DND-41 (cell line): ENCODE measurements at regions not wholly inside any gene's neighbourhood (a gene's known extent, or its start where the extent isn't known, plus 50 kb on each side); places are given as distances from the start of the nearest gene placed in this dataset.

Experiments
- EZH2 ChIP-seq: IDR thresholded peaks from 3 replicates; pipeline ENCODE4 v1.6.1; 2012; ENCODE audit warnings: borderline replicate concordance, low read depth, mild to moderate bottlenecking, moderate library complexity, low read length, inconsistent platforms; ENCODE audit not compliant: severe bottlenecking
- TF ChIP-seq, protein P1 (sequence below): IDR thresholded peaks from 2 replicates; pipeline ENCODE4 v1.5.1; 2012; ENCODE audit warnings: borderline replicate concordance, low read length, moderate library complexity, mild to moderate bottlenecking; ENCODE audit not compliant: poor library complexity, severe bottlenecking; ENCODE audit errors: extremely low read depth

DNA sequence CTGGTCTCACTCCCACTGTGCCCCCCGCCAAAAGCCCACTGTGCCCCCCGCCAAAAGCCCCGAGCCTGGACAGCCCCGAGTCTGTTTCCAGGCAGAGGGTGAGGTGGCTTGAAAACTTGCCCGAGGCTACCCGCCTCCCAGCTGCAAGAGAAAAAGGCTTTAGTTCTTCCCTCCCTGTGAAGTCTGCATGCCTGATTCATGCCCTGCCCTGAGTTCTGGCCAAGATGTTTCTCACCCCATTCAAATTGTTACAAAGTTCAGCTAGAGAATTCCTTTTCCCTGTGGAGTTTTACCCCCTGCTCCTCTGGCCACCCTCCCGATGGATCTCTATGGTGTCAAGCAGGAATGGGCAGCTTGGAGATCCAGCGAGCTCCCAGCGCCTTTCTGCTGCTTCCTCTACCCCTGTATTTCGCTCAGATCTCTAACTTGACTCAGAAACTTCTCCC is 298.8 kb upstream of the MAP3K7 start:
- TF ChIP-seq, protein P1, sequence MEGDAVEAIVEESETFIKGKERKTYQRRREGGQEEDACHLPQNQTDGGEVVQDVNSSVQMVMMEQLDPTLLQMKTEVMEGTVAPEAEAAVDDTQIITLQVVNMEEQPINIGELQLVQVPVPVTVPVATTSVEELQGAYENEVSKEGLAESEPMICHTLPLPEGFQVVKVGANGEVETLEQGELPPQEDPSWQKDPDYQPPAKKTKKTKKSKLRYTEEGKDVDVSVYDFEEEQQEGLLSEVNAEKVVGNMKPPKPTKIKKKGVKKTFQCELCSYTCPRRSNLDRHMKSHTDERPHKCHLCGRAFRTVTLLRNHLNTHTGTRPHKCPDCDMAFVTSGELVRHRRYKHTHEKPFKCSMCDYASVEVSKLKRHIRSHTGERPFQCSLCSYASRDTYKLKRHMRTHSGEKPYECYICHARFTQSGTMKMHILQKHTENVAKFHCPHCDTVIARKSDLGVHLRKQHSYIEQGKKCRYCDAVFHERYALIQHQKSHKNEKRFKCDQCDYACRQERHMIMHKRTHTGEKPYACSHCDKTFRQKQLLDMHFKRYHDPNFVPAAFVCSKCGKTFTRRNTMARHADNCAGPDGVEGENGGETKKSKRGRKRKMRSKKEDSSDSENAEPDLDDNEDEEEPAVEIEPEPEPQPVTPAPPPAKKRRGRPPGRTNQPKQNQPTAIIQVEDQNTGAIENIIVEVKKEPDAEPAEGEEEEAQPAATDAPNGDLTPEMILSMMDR: no peak
- no peak for TF ChIP-seq EZH2
